ENCODE measurements at regions not wholly inside any gene's neighbourhood (a gene's known extent, or its start where the extent isn't known, plus 50 kb on each side); places are given as distances from the start of the nearest gene placed in this dataset.
"Not testable (repeated sequence)": the region's sequence is repeated elsewhere in the genome, so short reads cannot be mapped to it uniquely, and the experiment has no call there.

GRCh38 chr2:111570300-111571114 lies 313.5 kb downstream of the ANAPC1 start:
- DNase-seq (ENCODE audit: low read depth in 2 of 2) = not testable (repeated sequence)

- not testable (repeated sequence) for DNase-seq (ENCODE audit: low read depth in 2 of 2)
Observed at GRCh38 chr2:111574803-111575202, 309.2 kb downstream of the ANAPC1 start.

GRCh38 chr2:111577154-111577885 lies 306.7 kb downstream of the ANAPC1 start:
- DNase-seq (ENCODE audit: low read depth in 2 of 2) = not testable (repeated sequence)

- DNase-seq (ENCODE audit: low read depth in 2 of 2) = not testable (repeated sequence)
Observed at GRCh38 chr2:111579500-111580134, 304.4 kb downstream of the ANAPC1 start.

- DNase-seq (ENCODE audit: low read depth in 2 of 2) = not testable (repeated sequence)
Observed at GRCh38 chr2:111580616-111581015, 303.4 kb downstream of the ANAPC1 start.

- DNase-seq (ENCODE audit: low read depth in 2 of 2) = not testable (repeated sequence)
Observed at GRCh38 chr2:111582090-111582489, 301.9 kb downstream of the ANAPC1 start.

- not testable (repeated sequence) for DNase-seq (ENCODE audit: low read depth in 2 of 2)
Observed at GRCh38 chr2:111583480-111583879, 300.5 kb downstream of the ANAPC1 start.

- DNase-seq (ENCODE audit: low read depth in 2 of 2) = not testable (repeated sequence)
Observed at GRCh38 chr2:111584540-111584939, 299.5 kb downstream of the ANAPC1 start.

GRCh38 chr2:111584950-111585349 lies 299.0 kb downstream of the ANAPC1 start:
- not testable (repeated sequence) for DNase-seq (ENCODE audit: low read depth in 2 of 2)

GRCh38 chr2:111586014-111586413 lies 298.0 kb downstream of the ANAPC1 start:
- not testable (repeated sequence) for DNase-seq (ENCODE audit: low read depth in 2 of 2)

GRCh38 chr2:111595072-111595471 lies 288.9 kb downstream of the ANAPC1 start:
- DNase-seq (ENCODE audit: low read depth in 2 of 2) = not testable (repeated sequence)

GRCh38 chr2:111596808-111597705 lies 286.9 kb downstream of the ANAPC1 start:
- DNase-seq (ENCODE audit: low read depth in 2 of 2) = not testable (repeated sequence)

- not testable (repeated sequence) for DNase-seq (ENCODE audit: low read depth in 2 of 2)
Observed at GRCh38 chr2:111598944-111599343, 285.0 kb downstream of the ANAPC1 start.

GRCh38 chr2:111602259-111602658 lies 281.7 kb downstream of the ANAPC1 start:
- not testable (repeated sequence) for DNase-seq (ENCODE audit: low read depth in 2 of 2)

- not testable (repeated sequence) for DNase-seq (ENCODE audit: low read depth in 2 of 2)
Observed at GRCh38 chr2:111605798-111606197, 278.2 kb downstream of the ANAPC1 start.

- not testable (repeated sequence) for DNase-seq (ENCODE audit: low read depth in 2 of 2)
Observed at GRCh38 chr2:111606632-111607031, 277.4 kb downstream of the ANAPC1 start.

GRCh38 chr2:111609146-111609844 lies 274.7 kb downstream of the ANAPC1 start:
- not testable (repeated sequence) for DNase-seq (ENCODE audit: low read depth in 2 of 2)

GRCh38 chr2:111610035-111610434 lies 274.0 kb downstream of the ANAPC1 start:
- not testable (repeated sequence) for DNase-seq (ENCODE audit: low read depth in 2 of 2)

- no peak for DNase-seq (ENCODE audit: low read depth in 2 of 2)
Observed at GRCh38 chr2:111616651-111617218, 267.3 kb downstream of the ANAPC1 start.
